SIG-M5 treated with dmso at 0.1 percent for 504 hours (cell line): ENCODE measurements at regions not wholly inside any gene's neighbourhood (a gene's known extent, or its start where the extent isn't known, plus 50 kb on each side); places are given as distances from the start of the nearest gene placed in this dataset.
A peak's percentile ranks its signal among the peaks of the same experiment; 100 is the strongest.
"Not testable (repeated sequence)": the region's sequence is repeated elsewhere in the genome, so short reads cannot be mapped to it uniquely, and the experiment has no call there.

ENCODE experiments used
- DNase-seq: peaks from one replicate; lab custom pipeline; 2025; ENCODE audit not compliant: unreplicated experiment; lab: John Stamatoyannopoulos, UW

GRCh38 chr1:78203410-78203982, 157.7 kb downstream of the GIPC2 start:
- DNase-seq, result not testable (repeated sequence)

GRCh38 chr1:78210175-78210574, 164.4 kb downstream of the GIPC2 start:
- DNase-seq, result no peak

GRCh38 chr1:78211483-78212092, 165.8 kb downstream of the GIPC2 start:
- DNase-seq, result no peak

- DNase-seq, result no peak
Measured at GRCh38 chr1:78214334-78214733, 168.6 kb downstream of the GIPC2 start.

GRCh38 chr1:78222225-78222959, 176.6 kb downstream of the GIPC2 start:
- no peak for DNase-seq

GRCh38 chr1:78222960-78223358, 177.2 kb downstream of the GIPC2 start:
- DNase-seq, result no peak

- DNase-seq, result no peak
Measured at GRCh38 chr1:78223417-78224215, 177.8 kb downstream of the GIPC2 start.

GRCh38 chr1:78224246-78224785, 178.6 kb downstream of the GIPC2 start:
- DNase-seq, result no peak

- no peak for DNase-seq
Measured at GRCh38 chr1:78224861-78225552, 179.2 kb downstream of the GIPC2 start.

- no peak for DNase-seq
Measured at GRCh38 chr1:78226784-78227183, 181.0 kb downstream of the GIPC2 start.

- DNase-seq, result no peak
Measured at GRCh38 chr1:78227705-78228635, 182.2 kb downstream of the GIPC2 start.

GRCh38 chr1:78229344-78229743, 183.6 kb downstream of the GIPC2 start:
- DNase-seq, result no peak

GRCh38 chr1:78231477-78231876, 185.7 kb downstream of the GIPC2 start:
- no peak for DNase-seq

GRCh38 chr1:78231894-78232293, 186.1 kb downstream of the GIPC2 start:
- no peak for DNase-seq

- DNase-seq, result no peak
Measured at GRCh38 chr1:78232630-78233029, 186.9 kb downstream of the GIPC2 start.

- no peak for DNase-seq
Measured at GRCh38 chr1:78234496-78234895, 188.7 kb downstream of the GIPC2 start.

GRCh38 chr1:78236716-78237115, 190.9 kb downstream of the GIPC2 start:
- no peak for DNase-seq

- peak; percentile 41 for DNase-seq
Measured at GRCh38 chr1:78237364-78237916, 191.7 kb downstream of the GIPC2 start.

GRCh38 chr1:78240191-78240590, 194.4 kb downstream of the GIPC2 start:
- no peak for DNase-seq
